Endodermal cell (in vitro differentiated cells): ENCODE measurements at regions not wholly inside any gene's neighbourhood (a gene's known extent, or its start where the extent isn't known, plus 50 kb on each side); places are given as distances from the start of the nearest gene placed in this dataset.

ENCODE experiments used
- DNase-seq: peaks from one replicate; pipeline ENCODE4 v3.0.0-alpha.2; 2017
- H3K27ac ChIP-seq: 2 replicates; pipeline ENCODE4 v1.5.1; 2013; ENCODE audit warnings: mild to moderate bottlenecking, low read depth, low read length, moderate library complexity
- H3K27me3 ChIP-seq: 2 replicates; pipeline ENCODE4 v1.6.1; 2013; ENCODE audit warnings: mild to moderate bottlenecking, low read length, moderate library complexity; ENCODE audit not compliant: insufficient read depth, control insufficient read depth, poor library complexity, severe bottlenecking
- H3K36me3 ChIP-seq: 2 replicates; pipeline ENCODE4 v1.7.0; 2013; ENCODE audit warnings: mild to moderate bottlenecking, low read length, moderate library complexity; ENCODE audit not compliant: control insufficient read depth, insufficient read depth
- H3K4me1 ChIP-seq: one replicate; pipeline ENCODE4 v1.7.0; 2013; ENCODE audit warnings: low read length; ENCODE audit not compliant: control insufficient read depth, insufficient read depth
- H3K4me3 ChIP-seq: 2 replicates; pipeline ENCODE4 v1.5.1; 2013; ENCODE audit warnings: mild to moderate bottlenecking, low read length, moderate library complexity
- H3K9ac ChIP-seq: 2 replicates; pipeline ENCODE4 v1.6.1; 2013; ENCODE audit warnings: mild to moderate bottlenecking, low read length, moderate library complexity; ENCODE audit not compliant: poor library complexity, severe bottlenecking; ENCODE audit errors: extremely low read depth
- H3K9me3 ChIP-seq: 2 replicates; pipeline ENCODE4 v1.6.1; 2013; ENCODE audit warnings: mild to moderate bottlenecking, low read length, moderate library complexity; ENCODE audit not compliant: control insufficient read depth
- H3K27ac Mint-ChIP-seq: 2 replicates; pipeline ENCODE4 v1.8.0; 2020; ENCODE audit warnings: mixed read lengths
- H3K27me3 Mint-ChIP-seq: 2 replicates; pipeline ENCODE4 v1.8.0; 2021; ENCODE audit warnings: mild to moderate bottlenecking, mixed read lengths; ENCODE audit not compliant: insufficient read depth
- H3K36me3 Mint-ChIP-seq: 2 replicates; pipeline ENCODE4 v1.8.0; 2020; ENCODE audit warnings: low read depth, mixed read lengths
- H3K4me1 Mint-ChIP-seq: 2 replicates; pipeline ENCODE4 v1.8.0; 2020; ENCODE audit warnings: mixed read lengths
- H3K4me3 Mint-ChIP-seq: 2 replicates; pipeline ENCODE4 v1.8.0; 2020; ENCODE audit warnings: mild to moderate bottlenecking, moderate library complexity, mixed read lengths
- H3K9me3 Mint-ChIP-seq: 2 replicates; pipeline ENCODE4 v1.8.0; 2020; ENCODE audit warnings: mild to moderate bottlenecking, mixed read lengths
- WGBS, 2 experiments: methylation state at CpG; one replicate each; pipeline versions ENCODE4 v1.1.5 to v1.1.7; 2013; ENCODE audit warnings: missing lambda C conversion rate in 2 of 2, mixed read lengths in 1 of 2; ENCODE audit not compliant: insufficient coverage in 1 of 2, insufficient read length in 1 of 2; 5-methylcytosine and 5-hydroxymethylcytosine counted together
- TF ChIP-seq, protein P1 (sequence below): fragments of 200-600 bp; sonication (generic); conservative IDR thresholded peaks from 2 replicates; pipeline ENCODE4 v1.5.0; 2021; ENCODE audit warnings: antibody characterized with exemption, mild to moderate bottlenecking

- Histone ChIP-seq H3K4me3 (no peak overlapping the region), H3K36me3 (no peaks in the 10 kb centered on the region), H3K27ac (no peak overlapping the region), H3K9ac (no peak overlapping the region), H3K4me1 (no peaks in the 10 kb centered on the region), H3K9me3 (no peaks in the 10 kb centered on the region), H3K27me3 (no peaks in the 10 kb centered on the region)
- H3K36me3 Mint-ChIP-seq: no peaks in the 10 kb centered on the region
- no peak overlapping the region for H3K4me3 Mint-ChIP-seq
- no peak overlapping the region for H3K27ac Mint-ChIP-seq
- no peaks in the 10 kb centered on the region for H3K4me1 Mint-ChIP-seq
- no peak for DNase-seq
- TF ChIP-seq, protein P1, sequence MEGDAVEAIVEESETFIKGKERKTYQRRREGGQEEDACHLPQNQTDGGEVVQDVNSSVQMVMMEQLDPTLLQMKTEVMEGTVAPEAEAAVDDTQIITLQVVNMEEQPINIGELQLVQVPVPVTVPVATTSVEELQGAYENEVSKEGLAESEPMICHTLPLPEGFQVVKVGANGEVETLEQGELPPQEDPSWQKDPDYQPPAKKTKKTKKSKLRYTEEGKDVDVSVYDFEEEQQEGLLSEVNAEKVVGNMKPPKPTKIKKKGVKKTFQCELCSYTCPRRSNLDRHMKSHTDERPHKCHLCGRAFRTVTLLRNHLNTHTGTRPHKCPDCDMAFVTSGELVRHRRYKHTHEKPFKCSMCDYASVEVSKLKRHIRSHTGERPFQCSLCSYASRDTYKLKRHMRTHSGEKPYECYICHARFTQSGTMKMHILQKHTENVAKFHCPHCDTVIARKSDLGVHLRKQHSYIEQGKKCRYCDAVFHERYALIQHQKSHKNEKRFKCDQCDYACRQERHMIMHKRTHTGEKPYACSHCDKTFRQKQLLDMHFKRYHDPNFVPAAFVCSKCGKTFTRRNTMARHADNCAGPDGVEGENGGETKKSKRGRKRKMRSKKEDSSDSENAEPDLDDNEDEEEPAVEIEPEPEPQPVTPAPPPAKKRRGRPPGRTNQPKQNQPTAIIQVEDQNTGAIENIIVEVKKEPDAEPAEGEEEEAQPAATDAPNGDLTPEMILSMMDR: no peak
- no peaks in the 10 kb centered on the region for H3K9me3 Mint-ChIP-seq
- H3K27me3 Mint-ChIP-seq: no peaks in the 10 kb centered on the region
Observed at GRCh38 chr13:58660826-58661225, 1029.3 kb downstream of the PCDH17 start.

DNA sequence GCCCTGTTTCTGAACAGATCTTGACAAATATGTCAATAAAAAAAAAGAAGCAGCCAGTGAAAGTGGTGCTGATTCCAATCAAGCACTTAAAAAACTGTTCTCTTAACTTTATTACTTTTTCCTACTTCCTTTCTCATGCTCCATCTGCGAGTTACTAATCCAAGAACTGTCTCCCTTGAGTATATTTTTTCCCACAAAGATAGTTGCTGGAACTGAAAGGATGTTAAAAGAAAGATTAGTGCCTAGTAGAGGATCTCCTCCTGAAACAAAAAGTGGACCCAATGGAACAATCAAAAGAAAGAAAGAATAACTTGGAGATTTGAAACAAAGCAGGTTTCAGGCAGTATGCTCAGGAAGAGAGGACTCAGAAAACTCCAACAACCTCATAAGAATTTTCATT lies 1034.8 kb downstream of the PCDH17 start:
- Mint-ChIP-seq H3K36me3 (no peaks in the 10 kb centered on the region), H3K9me3 (no peaks in the 10 kb centered on the region), H3K27ac (no peak overlapping the region), H3K4me1 (no peaks in the 10 kb centered on the region), H3K27me3 (no peaks in the 10 kb centered on the region), H3K4me3 (no peak overlapping the region)
- DNase-seq: no peak
- Histone ChIP-seq H3K9me3 (no peaks in the 10 kb centered on the region), H3K27me3 (no peaks in the 10 kb centered on the region), H3K4me1 (no peaks in the 10 kb centered on the region), H3K36me3 (no peaks in the 10 kb centered on the region), H3K27ac (no peak overlapping the region), H3K9ac (no peak overlapping the region), H3K4me3 (no peak overlapping the region)
- TF ChIP-seq, protein P1: no peak
- WGBS, 2 experiments: 56% methylated on average over 1 of the region's 1 CpG; no CpG with 5 or more reads in 1 of the 2 experiments

DNA sequence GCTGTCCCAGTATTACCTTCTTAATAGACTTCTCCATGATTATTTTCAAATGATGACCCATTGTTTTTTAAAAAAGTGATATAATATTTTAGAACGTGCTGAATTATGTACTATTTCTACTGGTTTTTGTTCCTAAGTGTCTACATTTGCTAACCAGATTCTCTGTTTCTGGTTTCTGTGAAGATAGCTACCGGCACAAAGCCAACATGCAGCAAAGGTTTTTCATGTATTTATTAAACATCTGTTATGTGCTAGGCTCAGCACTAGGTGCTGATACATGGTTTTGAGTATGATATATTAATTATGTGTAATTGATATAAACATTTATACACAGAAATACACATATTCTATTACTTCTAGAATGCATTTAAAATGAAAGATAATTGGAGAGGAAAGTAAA lies 1035.6 kb downstream of the PCDH17 start:
- 80% methylated on average over 2 of the region's 2 CpGs; no CpG with 5 or more reads in 1 of the 2 experiments for WGBS, 2 experiments
- TF ChIP-seq, protein P1: no peak

More for the DNA sequence above, 1035.6 kb downstream of the PCDH17 start:
- no peaks in the 10 kb centered on the region for H3K9me3 Mint-ChIP-seq
- H3K4me3 Mint-ChIP-seq: no peak overlapping the region
- H3K4me1 Mint-ChIP-seq: no peaks in the 10 kb centered on the region
- no peak overlapping the region for H3K27ac Mint-ChIP-seq
- H3K27ac ChIP-seq: no peak overlapping the region
- no peak overlapping the region for H3K9ac ChIP-seq
- no peaks in the 10 kb centered on the region for H3K36me3 ChIP-seq
- no peaks in the 10 kb centered on the region for H3K4me1 ChIP-seq
- H3K9me3 ChIP-seq: no peaks in the 10 kb centered on the region
- no peaks in the 10 kb centered on the region for H3K27me3 ChIP-seq
- DNase-seq: no peak
- H3K27me3 Mint-ChIP-seq: no peaks in the 10 kb centered on the region
- no peaks in the 10 kb centered on the region for H3K36me3 Mint-ChIP-seq
- no peak overlapping the region for H3K4me3 ChIP-seq
